Psoas muscle (tissue), 7 donors: ENCODE measurements at regions not wholly inside any gene's neighbourhood (a gene's known extent, or its start where the extent isn't known, plus 50 kb on each side); places are given as distances from the start of the nearest gene placed in this dataset.

ENCODE experiments used
- ATAC-seq, 4 donors: fragments of 200-7000 bp; cut with Tn5 transposase; one replicate each; pipeline ENCODE4 v1.9.1; 2020; ENCODE audit warnings: moderate library complexity in 3 of 4, mild to moderate bottlenecking in 2 of 4
- DNase-seq, 2 donors: peaks; one replicate each; pipeline ENCODE4 v3.0.0-alpha.2; 2020
- H3K27ac ChIP-seq: fragments of 200-600 bp; one replicate; pipeline ENCODE4 v1.8.0; 2022
- H3K27me3 ChIP-seq, 3 donors: fragments of 200-600 bp in 1 of 3; one replicate each; pipeline versions ENCODE4 v1.6.1 to v1.8.0; 2013 to 2022; ENCODE audit warnings: low read length in 2 of 3, mild to moderate bottlenecking in 2 of 3, moderate library complexity in 1 of 3; ENCODE audit not compliant: insufficient read depth in 3 of 3
- H3K36me3 ChIP-seq, 2 donors: fragments of 200-600 bp in 1 of 2; one replicate each; pipeline versions ENCODE4 v1.6.1 to v1.8.0; 2013 to 2022; ENCODE audit warnings: low read depth in 1 of 2, mild to moderate bottlenecking in 1 of 2, moderate library complexity in 1 of 2; ENCODE audit not compliant: insufficient read depth in 1 of 2
- H3K4me1 ChIP-seq: fragments of 200-600 bp; one replicate; pipeline ENCODE4 v1.8.0; 2022
- H3K4me3 ChIP-seq: fragments of 200-600 bp; one replicate; pipeline ENCODE4 v1.8.0; 2022; ENCODE audit warnings: mild to moderate bottlenecking
- H3K9me3 ChIP-seq: fragments of 200-600 bp; one replicate; pipeline ENCODE4 v1.8.0; 2022
- CTCF ChIP-seq: fragments of 200-600 bp; IDR thresholded peaks from one replicate; pipeline ENCODE4 v1.8.0; 2022; ENCODE audit warnings: antibody characterized with exemption
- WGBS, 3 donors: extraction: QIAGEN DNeasy Blood & Tissue Kit; methylation state at CpG; one replicate each; pipeline versions ENCODE4 v1.1.6 to v1.1.7; 2013; 5-methylcytosine and 5-hydroxymethylcytosine counted together
- intact Hi-C, 2 donors: fragments of 100-400 bp; cut with DNase I; formaldehyde crosslinking; loops; one replicate each; pipeline versions ENCODE4 v1.11.0 to v1.14.2; 2022
- donor health status: healthy with polysubstance abuse.
- donor health status: DM: no; HTN: no; CAD: no; lungs with moderate emphysema.
- donor health status: Bipolar disorder and iron deficiency.
- donor health status: healthy.
- donor health status: DM: yes; HTN: yes; CAD: no.
- donor health status: DM: no; HTN: no; CAD: no.
- donor health status: DM: yes; HTN: yes; CAD: no.

DNA sequence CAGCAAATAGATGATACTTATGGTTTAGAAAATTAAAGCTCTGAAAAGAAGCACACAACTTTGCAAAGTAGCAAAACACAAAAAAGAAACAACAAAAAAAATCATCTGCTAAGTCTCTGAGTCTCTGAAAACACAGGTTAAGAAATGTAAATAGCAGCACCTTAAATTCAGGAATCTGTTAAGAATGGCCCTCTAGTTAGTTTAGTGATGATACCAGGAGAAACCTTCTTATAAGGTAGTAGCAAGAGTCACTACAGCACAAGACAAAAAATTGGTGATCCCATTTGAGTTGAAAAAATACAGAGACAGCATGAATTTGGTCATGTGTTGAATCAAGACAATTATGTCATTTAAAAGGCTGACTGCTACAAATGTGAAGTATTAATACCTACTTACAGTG is 308.2 kb upstream of the ADGRL3 start:
- TF ChIP-seq CTCF: no peak
- Histone ChIP-seq H3K36me3 (no peaks in the 10 kb centered on the region), H3K9me3 (no peaks in the 10 kb centered on the region), H3K27me3 (no peaks in the 10 kb centered on the region), H3K27ac (no peak overlapping the region), H3K4me1 (no peaks in the 10 kb centered on the region), H3K4me3 (no peak overlapping the region)
- DNase-seq (no peak), ATAC-seq (no peak)
- intact Hi-C loops: no loop called here

GRCh38 chr4:60897415-60897814 is 302.7 kb upstream of the ADGRL3 start:
- no peak for TF ChIP-seq CTCF
- intact Hi-C loops: no loop called here
- Histone ChIP-seq H3K4me3 (no peak overlapping the region), H3K4me1 (no peaks in the 10 kb centered on the region), H3K9me3 (no peaks in the 10 kb centered on the region), H3K27me3 (no peaks in the 10 kb centered on the region), H3K36me3 (no peaks in the 10 kb centered on the region), H3K27ac (no peak overlapping the region)
- 23 to 32% (median 27%) methylated on average over 3 of the region's 3 CpGs for whole genome bisulfite sequencing, 3 donors
- DNase-seq (no peak), ATAC-seq (no peak)

GRCh38 chr4:60905162-60905561 is 295.0 kb upstream of the ADGRL3 start:
- intact Hi-C loops: no loop called here
- 85 to 87% (median 86%) methylated on average over 4 of the region's 4 CpGs for WGBS, 3 donors
- TF ChIP-seq CTCF: no peak
- Histone ChIP-seq H3K27me3 (peaks cover 0 to 2% (median 0%) of the 10 kb centered on the region in 3 donors), H3K4me3 (no peak overlapping the region), H3K4me1 (no peaks in the 10 kb centered on the region), H3K27ac (no peak overlapping the region), H3K9me3 (no peaks in the 10 kb centered on the region), H3K36me3 (no peaks in the 10 kb centered on the region)
- no peak for ATAC-seq
- DNase-seq: no peak

GRCh38 chr4:60911127-60911526 is 289.0 kb upstream of the ADGRL3 start:
- TF ChIP-seq CTCF: no peak
- Histone ChIP-seq H3K4me1 (no peaks in the 10 kb centered on the region), H3K27me3 (no peaks in the 10 kb centered on the region), H3K36me3 (no peaks in the 10 kb centered on the region), H3K4me3 (no peak overlapping the region), H3K27ac (no peak overlapping the region), H3K9me3 (no peaks in the 10 kb centered on the region)
- no peak for ATAC-seq
- no peak for DNase-seq
- intact Hi-C loops: no loop called here

GRCh38 chr4:60913002-60913401 is 287.1 kb upstream of the ADGRL3 start:
- no peak overlapping the region for H3K27ac ChIP-seq
- H3K9me3 ChIP-seq: no peaks in the 10 kb centered on the region
- WGBS, 3 donors: 50 to 62% (median 60%) methylated on average over 3 of the region's 3 CpGs
- no peak overlapping the region for H3K4me3 ChIP-seq
- no peaks in the 10 kb centered on the region for H3K36me3 ChIP-seq
- DNase-seq (no peak), ATAC-seq (no peak)
- intact Hi-C loops: no loop called here
- no peak for TF ChIP-seq CTCF
- no peaks in the 10 kb centered on the region for H3K4me1 ChIP-seq
- H3K27me3 ChIP-seq: no peaks in the 10 kb centered on the region
